ENCODE measurements at regions not wholly inside any gene's neighbourhood (a gene's known extent, or its start where the extent isn't known, plus 50 kb on each side); places are given as distances from the start of the nearest gene placed in this dataset.

- no peak overlapping the region for H3K4me3 ChIP-seq (ENCODE audit: low read depth, low read length)
- no peak for DNase-seq (ENCODE audit: low read depth)
- TF ChIP-seq CTCF (conservative IDR thresholded peaks at IDR 0.05; ENCODE audit: low read depth, low read length), result no peak
Measured at GRCh38 chr20:56865055-56865454, 235.9 kb downstream of the TFAP2C start.

GRCh38 chr20:56867128-56867527, 238.0 kb downstream of the TFAP2C start:
- H3K4me3 ChIP-seq (ENCODE audit: low read depth, low read length), result no peak overlapping the region
- no peak for DNase-seq (ENCODE audit: low read depth)
- no peak for TF ChIP-seq CTCF (conservative IDR thresholded peaks at IDR 0.05; ENCODE audit: low read depth, low read length)

GRCh38 chr20:56868746-56869145, 239.6 kb downstream of the TFAP2C start:
- DNase-seq (ENCODE audit: low read depth), result no peak
- no peak overlapping the region for H3K4me3 ChIP-seq (ENCODE audit: low read depth, low read length)
- TF ChIP-seq CTCF (conservative IDR thresholded peaks at IDR 0.05; ENCODE audit: low read depth, low read length), result no peak

GRCh38 chr20:56870271-56870670, 241.2 kb downstream of the TFAP2C start:
- no peak for TF ChIP-seq CTCF (conservative IDR thresholded peaks at IDR 0.05; ENCODE audit: low read depth, low read length)
- no peak for DNase-seq (ENCODE audit: low read depth)

GRCh38 chr20:56871691-56872090, 242.6 kb downstream of the TFAP2C start:
- no peak overlapping the region for H3K4me3 ChIP-seq (ENCODE audit: low read depth, low read length)
- TF ChIP-seq CTCF (conservative IDR thresholded peaks at IDR 0.05; ENCODE audit: low read depth, low read length), result no peak
- DNase-seq (ENCODE audit: low read depth), result no peak

More at GRCh38 chr20:56870271-56870670, 241.2 kb downstream of the TFAP2C start:
- no peak overlapping the region for H3K4me3 ChIP-seq (ENCODE audit: low read depth, low read length)

- no peak overlapping the region for H3K4me3 ChIP-seq (ENCODE audit: low read depth, low read length)
- no peak for DNase-seq (ENCODE audit: low read depth)
- no peak for TF ChIP-seq CTCF (conservative IDR thresholded peaks at IDR 0.05; ENCODE audit: low read depth, low read length)
Measured at GRCh38 chr20:56872620-56873458, 243.7 kb downstream of the TFAP2C start.

GRCh38 chr20:56873836-56874235, 244.7 kb downstream of the TFAP2C start:
- TF ChIP-seq CTCF (conservative IDR thresholded peaks at IDR 0.05; ENCODE audit: low read depth, low read length), result no peak
- no peak overlapping the region for H3K4me3 ChIP-seq (ENCODE audit: low read depth, low read length)
- DNase-seq (ENCODE audit: low read depth), result no peak

Data from choroid plexus epithelial cell (primary cell).